HG03342 (cell line): ENCODE measurements at regions not wholly inside any gene's neighbourhood (a gene's known extent, or its start where the extent isn't known, plus 50 kb on each side); places are given as distances from the start of the nearest gene placed in this dataset.
"Not testable (repeated sequence)": the region's sequence is repeated elsewhere in the genome, so short reads cannot be mapped to it uniquely, and the experiment has no call there.

Experiments
- ATAC-seq: cut with Tn5 transposase; IDR thresholded peaks from one replicate; pipeline ENCODE4 v1.9.1; 2021; ENCODE audit warnings: mild to moderate bottlenecking, moderate library complexity; ENCODE audit not compliant: unreplicated experiment

DNA sequence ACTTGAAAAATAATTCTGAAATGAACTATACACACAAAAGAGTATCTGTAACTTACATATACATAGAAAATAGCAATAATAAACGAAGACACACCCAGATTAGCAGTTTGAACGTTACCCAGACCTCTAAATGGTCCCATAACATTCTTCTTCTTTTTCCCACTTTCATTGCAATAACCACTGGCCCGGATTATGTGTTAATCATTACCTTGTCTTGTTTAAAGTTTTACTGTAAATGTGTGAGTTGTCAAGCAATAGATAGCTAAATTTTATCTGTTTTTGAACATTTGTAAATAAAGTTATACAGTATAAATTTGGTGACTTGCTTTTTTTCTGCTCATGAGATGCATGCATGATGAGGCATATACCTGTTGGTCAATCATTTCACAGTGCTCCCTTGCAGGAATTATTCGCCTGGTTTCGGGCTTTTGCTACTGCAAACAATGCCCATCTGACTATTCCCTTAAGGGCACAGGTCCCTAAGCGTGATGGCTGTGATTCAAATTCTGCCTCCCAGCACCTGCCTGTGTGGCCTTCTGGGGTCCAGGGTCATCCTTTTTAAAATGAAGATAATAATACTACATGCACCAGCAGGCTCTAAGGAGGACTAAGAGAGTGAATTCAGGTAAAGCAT, 66.1 kb downstream of the GADD45G start:
- no peak for ATAC-seq

DNA sequence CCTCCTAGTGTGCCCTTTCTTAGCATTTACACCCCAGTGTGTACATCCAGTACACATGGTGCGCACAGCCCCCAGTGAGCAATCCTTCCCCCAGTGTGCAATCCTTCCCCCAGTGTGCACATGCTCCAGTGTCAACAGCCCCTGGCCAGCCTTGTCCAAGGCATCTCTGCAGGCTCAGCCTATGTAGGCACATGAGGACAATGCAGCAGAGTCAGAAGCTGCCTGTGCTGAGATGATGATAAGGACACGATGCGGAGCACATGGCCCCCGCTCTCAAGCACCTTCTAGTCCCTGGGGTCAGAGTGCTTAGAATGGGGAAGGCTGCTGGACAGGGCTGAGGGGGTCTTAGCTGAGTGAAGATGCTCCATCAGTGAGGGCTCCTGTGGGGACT, 69.8 kb downstream of the GADD45G start:
- ATAC-seq = no peak

DNA sequence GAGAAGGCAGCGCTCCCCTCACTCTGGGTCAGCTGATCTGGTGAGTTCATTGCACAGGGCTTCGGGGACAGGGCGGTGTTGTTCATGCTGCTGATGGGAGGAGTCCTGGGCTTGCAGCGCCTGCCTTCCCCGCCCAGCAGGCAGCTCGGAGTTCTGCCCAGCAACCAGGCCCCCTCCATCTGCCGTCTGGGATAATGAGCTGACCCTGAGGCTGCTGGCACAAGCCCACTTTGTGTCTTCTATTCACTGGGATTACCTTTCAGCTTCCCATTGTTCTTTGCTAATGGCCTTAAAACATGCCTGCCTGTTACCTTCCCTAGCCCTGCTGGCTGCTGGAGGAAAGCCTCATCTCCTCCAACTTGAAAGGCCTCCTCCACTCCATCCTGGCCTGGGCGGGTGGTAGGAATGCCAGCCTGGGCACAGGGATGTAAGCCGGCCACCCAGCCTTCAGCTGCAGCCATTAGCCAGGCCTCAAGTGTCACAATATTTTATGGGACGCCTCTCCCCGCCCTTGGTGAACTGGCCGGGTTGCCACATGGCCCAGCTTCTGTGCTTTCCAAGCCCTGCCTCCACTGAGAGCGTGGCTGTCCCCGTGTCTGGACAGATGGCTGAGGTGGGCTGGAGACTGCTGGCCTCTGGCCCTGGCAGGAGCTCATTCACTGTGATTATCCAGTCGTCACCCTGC, 70.4 kb downstream of the GADD45G start:
- no peak for ATAC-seq

DNA sequence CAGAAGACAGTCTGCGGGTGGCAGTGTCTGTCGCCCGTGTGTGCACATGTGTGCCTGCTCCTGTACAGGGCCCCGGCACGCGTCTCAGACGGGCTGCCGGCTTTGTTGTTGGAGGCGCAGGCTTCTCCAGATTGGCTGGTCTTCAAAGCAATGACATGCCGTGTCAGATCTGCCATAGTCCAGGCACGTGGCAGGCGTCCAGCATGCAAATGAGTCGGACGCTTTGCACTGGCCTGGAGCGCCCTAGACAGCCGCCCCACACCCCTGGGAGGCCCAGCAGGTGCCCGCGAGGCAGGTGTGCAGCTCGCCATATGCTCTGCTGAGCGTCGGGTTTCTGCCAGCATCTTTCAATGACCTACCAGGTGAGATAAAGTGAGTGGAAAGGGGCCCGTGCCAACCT, 71.5 kb downstream of the GADD45G start:
- ATAC-seq = no peak

DNA sequence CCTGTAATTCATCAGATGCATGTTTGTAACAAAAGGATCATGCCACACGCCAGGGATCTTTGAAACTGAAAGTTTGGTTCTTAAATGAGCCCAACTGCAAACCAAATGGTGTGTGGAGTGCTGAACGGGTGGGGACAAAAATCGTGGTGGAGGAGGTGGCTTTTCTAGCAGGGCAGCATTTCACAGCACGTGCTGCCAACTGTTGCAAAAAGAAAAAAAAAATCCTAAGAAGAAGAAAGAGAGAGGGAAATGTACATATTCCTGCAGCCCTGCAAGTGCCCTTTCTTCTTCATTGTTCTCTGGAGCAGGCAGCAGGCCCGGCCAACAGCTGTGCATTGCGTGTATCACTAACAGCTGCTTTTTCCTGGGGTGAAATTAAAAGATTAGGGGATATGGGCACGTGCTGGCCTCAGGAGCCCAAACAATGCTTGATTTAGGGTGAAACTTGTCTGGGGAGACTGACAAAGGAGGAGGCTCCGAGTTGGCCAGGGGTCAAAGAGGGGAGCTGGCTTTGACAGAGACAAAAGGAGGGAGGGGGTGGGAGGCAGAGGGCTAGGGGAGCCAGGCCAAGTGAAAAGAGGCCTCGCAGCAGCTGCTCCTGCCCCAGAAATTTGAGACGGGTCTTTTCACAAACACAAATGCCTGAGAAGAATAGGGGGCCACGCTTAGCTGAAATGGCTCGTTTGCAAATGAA, 73.0 kb downstream of the GADD45G start:
- no peak for ATAC-seq

DNA sequence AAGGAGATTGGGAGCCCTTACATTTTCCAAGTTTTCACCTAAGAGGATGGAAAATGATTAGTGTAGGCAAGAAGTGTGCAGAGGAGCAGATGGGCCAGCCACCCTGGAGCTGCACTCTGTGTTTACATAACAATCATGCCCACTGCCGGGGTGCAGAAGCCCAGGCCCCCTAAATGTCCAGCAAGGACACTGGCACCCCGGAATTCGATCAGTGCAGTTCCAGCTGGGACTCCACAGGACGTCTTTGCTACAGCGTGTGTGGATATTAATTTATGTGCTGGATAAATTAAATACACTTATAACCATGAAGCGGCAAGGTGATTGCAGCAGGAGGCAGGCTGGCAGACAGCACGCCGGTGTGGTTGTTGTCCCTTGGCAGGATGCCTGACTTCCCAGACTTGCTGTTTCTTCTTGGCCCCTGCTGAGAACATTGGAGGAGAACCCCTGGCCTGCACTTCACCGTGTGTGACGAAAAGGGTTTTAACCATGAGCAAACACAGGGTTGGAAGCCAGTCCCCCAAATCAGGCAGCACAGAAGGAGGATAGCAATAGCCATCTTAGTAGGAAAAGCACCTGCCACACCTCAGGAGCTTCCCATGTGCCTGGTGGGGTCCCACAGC, 73.7 kb downstream of the GADD45G start:
- no peak for ATAC-seq

DNA sequence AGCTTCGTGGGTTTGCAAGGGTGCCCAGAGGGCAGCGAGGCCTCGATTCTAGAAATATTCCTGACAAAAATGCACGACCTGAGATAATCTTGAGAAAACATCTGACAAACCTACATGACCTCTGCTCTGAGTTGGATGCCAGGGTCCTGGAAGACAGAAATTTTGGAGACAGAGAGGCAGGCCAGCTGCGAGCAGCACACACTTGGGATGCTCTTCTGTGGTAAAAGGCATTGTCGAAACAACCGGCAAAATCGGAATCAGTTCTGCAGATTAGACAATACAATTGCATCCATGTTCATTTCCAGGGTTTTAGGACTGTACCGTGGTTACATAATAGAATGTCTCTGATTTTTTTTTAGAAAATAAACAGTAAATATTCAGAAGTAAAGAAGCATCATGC, 74.2 kb downstream of the GADD45G start:
- no peak for ATAC-seq

DNA sequence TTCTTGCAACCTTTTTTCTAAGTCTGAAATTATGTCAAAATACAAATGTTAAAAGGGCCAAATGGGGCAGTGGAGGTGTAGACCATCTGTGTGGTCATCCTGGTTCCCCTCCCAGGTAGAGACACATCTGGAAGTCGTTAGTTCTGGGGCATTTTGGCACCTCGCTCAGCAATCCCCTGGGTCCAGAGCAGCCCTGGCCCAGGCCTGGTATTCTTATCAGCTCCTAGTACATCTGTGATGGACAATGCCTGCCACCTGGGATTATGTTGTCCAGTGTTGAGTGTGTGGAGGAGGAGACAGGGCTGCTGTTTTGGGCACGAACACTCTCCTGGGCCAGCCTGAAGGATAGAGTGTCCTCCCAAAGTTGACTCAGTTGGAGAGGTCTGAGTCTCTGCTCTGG, 74.8 kb downstream of the GADD45G start:
- no peak for ATAC-seq

DNA sequence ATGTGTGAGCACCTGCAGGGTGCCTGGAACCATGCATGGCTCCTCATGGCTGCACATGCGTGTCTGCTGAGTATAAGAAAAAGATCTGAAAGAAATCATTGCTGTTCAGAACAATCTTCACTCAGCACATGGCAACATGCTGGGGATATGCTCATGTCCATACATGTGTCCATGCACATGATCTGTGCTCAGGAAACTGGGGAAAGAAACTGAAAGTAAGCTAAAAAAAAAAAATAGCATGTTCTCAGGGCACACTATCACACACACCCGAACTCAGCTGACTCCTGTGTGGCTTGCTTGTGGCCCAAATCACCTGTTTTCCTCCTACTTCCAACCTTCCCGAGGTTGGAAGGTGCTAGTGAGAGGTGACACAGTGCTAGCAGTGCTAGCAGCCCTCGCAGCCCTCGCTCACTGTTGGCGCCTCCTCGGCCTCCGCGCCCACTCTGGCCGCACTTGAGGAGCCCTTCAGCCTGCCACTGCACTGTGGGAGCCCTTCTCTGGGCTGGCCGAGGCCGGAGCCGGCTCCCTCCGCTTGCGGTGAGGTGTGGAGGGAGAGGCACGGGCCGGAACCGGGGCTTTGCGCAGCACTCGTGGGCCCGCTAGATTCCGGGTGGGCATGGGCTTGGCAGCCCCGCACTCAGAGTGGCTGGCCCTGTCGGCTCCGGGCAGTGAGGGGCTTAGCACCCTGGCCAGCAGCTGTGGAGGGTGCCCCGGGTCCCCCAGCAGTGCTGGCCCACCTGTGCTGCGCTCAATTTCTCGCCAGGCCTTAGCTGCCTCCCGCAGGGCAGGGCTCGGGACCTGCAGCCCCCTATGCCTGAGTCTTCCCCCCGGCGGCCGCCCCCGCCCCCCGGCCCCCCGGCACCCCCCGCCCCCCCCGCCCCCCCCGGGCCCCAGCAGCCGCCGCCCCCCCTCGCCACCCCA, 76.0 kb downstream of the GADD45G start:
- ATAC-seq = no peak

DNA sequence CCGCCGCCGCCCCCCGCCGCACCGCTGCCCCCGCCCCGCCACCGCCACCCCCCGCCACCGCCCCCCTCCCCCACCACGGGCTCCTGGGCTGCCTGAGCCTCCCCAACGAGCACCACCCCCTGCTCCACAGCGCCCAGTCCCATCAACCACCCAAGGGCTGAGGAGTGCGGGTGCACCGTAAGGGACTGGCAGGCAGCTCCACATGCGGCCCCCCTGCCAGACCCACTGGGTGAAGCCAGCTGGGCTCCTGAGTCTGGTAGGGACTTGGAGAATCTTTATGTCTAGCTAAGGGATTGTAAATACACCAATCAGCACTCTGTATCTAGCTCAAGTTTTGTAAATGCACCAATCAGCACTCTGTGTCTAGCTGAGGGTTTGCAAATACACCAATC, 76.7 kb downstream of the GADD45G start:
- ATAC-seq = not testable (repeated sequence)

DNA sequence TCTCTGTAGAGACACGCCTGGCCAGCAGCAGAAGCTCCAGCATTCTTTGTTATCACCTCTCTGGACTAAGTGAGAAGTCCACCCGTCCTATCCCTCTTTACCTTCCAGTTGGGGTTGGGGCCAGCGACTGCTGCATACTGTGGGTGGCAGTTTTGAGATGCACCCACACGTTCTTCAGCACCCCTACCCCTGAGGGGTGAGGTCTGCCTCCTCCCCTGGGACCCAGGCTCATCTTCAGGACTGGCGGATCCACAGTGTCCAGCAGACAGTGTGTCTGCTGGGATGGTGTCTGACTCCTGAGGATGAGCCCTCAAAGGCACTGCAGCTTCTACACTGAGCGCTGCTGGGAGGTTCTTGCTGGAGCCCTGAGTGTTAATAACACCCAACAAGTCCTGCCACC, 78.8 kb downstream of the GADD45G start:
- ATAC-seq = no peak

DNA sequence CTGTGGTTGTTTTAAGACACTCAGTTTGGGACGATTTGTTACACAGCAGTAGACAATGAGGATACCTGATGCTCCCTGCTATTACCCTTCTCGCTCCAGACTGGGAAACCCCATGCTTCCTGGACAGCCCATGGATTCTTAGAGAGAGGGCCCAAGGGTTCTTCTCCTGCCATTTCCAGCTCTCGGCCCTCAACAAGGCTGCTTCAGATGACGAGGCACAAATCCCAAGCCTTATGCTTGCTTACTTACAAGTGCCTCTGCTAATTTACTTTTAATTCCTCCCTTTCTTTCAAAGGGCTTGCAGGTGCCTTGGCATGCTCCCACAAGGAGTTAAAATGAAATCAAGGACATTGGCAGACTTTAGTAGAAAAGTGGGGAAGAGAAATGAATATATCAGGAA, 79.4 kb downstream of the GADD45G start:
- no peak for ATAC-seq

DNA sequence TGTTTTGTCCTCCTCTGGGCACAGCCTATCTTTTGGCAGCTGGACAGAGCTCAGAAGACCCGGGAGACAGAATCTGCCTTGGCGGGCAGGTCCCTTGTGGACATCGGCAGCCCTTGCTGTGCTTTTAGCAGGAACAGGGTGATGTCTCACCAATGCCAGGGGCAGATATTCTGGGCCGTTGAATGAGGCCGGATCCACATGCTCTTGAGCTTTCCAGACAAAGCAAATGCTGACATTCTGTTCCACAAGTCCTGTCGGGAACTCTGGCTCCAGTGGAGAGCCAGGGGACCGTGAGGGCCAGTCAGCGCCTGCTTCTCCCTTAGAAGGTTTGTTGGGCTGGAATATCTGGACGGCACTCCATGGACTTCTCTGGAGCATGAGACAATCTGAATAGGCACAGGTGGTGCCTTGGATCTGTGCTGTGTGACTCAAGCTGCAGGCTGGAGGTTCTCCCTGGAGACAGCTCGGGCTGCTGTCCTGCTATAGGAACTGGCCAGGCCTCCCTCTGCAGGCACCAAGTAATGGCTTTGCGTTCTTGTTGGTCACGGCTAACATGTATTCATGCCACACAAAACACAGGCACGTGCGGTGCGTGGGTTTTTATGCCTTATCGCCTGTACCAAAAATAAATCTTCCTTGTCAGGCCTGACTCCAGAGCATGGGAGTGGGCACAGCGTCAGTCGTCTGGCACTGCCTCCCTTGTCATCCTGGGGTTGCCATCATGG, 80.3 kb downstream of the GADD45G start:
- ATAC-seq = no peak

DNA sequence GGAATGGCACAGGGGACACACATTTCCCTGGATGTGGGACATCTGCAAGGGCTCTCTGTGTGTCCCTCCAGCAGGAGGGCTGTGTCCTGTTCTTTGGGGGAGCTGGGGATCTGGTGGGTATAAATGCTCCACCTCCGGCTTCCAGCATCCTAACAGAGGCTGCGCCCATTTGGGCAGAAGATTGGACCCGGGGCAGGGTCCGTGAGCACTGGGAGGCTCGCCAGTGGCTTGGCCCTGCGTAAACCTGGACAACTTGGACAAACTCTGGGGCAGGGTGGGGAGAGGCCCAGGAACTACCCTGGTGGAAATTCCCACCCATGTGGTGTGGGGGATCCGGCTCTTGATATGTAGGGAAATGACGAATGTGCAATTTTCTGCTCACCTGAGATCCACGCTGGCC, 80.9 kb downstream of the GADD45G start:
- no peak for ATAC-seq

DNA sequence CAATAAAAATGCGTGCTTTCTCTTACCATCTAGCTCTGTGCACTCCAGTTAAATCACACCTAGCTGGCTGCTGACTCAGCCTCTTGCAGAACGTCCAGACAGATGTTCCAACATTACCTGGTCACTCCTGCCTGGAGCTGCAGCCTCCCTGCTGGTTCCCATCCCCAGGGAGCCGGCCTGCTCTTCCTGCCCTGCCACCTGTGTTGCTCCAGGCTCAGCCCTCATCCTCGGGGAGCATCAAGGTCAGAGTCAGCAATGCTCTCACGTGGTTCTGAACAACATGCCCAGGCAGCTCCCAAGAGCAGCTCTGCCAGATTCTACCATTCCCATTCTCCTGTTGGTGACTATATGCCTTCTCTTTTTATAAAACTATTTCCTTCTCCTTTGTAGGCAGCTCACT, 81.3 kb downstream of the GADD45G start:
- ATAC-seq = no peak

DNA sequence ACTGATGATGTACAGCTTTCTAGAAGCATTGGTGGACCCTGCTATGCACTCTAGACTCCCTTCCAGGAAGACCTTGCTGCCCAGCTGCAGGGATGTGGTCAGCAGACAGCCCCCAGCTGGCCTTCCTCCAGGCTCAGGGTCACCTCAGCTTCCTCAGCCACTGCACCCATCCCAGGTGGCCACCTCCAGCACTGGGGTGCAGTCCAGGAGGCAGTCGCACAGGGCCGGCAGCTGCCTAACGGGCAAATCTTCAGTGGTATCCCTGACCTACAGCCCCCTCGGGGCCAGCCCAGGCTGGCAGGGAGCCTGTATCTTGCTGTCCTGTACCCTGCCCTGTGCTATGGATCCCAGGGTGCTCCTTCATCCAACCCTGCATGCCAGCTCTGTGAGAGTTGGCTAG, 81.8 kb downstream of the GADD45G start:
- ATAC-seq = no peak

DNA sequence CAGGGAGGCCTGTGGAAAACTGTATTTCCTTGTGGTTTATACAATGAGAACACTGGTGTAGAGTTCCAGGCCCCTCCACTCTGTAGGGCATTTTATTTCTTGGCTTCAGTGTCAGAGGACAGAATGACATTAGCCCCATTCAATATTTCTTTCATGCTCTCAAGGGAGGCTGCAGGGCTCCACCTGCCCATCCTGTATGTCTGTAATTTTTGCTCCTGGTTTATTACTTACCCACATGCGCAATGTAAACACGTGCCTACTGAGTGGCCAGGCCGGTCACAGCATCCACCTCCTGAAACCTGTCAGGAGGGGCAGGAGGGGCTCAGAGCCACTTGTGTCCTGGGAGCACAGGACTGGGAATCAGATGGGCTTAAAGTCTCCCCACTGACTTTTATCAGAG, 82.4 kb downstream of the GADD45G start:
- no peak for ATAC-seq

DNA sequence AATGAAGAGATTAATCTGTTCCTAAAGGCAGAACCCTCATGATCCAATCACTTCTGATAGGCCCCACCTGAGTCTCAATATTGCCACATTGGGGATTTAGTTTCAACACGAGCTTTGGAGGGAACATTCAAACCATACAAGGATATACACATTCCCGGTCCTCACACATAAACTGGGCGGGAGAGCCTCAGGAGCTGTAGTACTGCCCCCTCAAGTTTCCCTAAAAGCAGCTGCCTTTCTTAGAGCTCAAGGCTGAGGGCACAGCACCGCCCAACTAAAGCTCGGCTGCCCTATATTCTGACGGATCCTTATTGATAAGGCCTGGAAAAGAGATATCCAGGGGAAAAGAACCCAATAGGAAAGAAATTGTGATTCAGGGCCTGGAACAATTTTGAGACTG, 83.0 kb downstream of the GADD45G start:
- no peak for ATAC-seq

DNA sequence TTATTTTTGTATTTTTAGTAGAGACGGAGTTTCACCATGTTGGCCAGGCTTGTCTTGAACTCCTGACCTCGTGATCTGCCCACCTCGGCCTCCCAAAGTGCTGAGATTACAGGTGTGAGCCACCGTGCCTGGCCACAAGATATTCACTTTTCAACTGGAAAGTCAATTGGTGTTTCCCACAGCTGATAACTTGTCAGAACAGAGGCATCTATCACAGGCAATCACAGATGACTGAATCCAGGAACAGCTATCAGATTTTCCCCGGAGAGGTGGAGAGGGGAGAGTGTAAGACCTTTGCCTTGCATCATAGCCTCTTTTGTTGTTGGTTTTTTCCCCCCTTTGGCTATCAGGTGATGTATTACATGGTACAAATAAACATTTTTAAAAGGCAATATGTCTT, 84.5 kb downstream of the GADD45G start:
- ATAC-seq = not testable (repeated sequence)

DNA sequence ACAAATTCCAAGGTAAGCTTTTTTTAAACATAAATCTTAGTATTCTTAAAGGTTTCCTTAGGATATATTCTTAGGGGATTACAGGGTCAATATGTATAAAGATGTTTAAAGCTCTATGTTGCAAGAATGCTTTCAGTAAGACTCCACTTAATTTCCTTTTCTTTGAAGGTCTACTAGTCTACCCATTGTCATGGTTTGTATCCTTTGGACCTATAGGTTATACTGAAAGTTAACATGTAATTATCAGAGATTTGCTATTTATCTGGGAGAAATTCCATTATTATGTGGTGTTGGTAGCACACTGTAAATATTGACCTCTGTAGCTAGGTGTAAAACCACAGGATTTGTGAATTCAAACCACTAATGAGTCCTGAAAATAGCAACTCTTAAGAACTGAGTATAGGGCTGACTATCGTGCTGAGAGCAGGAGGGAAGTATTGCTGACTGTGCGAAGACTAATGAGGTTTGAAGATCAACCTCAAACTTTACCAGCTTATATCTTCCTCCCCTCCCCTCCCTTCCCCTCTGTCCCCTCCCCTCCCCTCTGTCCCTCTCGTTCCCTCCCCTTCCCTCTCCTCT, 85.6 kb downstream of the GADD45G start:
- peak; percentile 88 for ATAC-seq
